NCI-H526 treated with DMSO at 0.1 percent for 48 hours (cell line): ENCODE measurements at regions not wholly inside any gene's neighbourhood (a gene's known extent, or its start where the extent isn't known, plus 50 kb on each side); places are given as distances from the start of the nearest gene placed in this dataset.

Experiments used
- DNase-seq: peaks from one replicate; lab custom pipeline; 2025; lab: John Stamatoyannopoulos, UW

GRCh38 chr15:35657679-35658311 is 111.8 kb upstream of the DPH6 start:
- DNase-seq = no peak

- DNase-seq = no peak
Measured at GRCh38 chr15:35663956-35664355, 118.0 kb upstream of the DPH6 start.

- DNase-seq = no peak
Measured at GRCh38 chr15:35665896-35666536, 120.1 kb upstream of the DPH6 start.

- no peak for DNase-seq
Measured at GRCh38 chr15:35667908-35668307, 121.9 kb upstream of the DPH6 start.

- DNase-seq = no peak
Measured at GRCh38 chr15:35669021-35669420, 123.1 kb upstream of the DPH6 start.

DNA sequence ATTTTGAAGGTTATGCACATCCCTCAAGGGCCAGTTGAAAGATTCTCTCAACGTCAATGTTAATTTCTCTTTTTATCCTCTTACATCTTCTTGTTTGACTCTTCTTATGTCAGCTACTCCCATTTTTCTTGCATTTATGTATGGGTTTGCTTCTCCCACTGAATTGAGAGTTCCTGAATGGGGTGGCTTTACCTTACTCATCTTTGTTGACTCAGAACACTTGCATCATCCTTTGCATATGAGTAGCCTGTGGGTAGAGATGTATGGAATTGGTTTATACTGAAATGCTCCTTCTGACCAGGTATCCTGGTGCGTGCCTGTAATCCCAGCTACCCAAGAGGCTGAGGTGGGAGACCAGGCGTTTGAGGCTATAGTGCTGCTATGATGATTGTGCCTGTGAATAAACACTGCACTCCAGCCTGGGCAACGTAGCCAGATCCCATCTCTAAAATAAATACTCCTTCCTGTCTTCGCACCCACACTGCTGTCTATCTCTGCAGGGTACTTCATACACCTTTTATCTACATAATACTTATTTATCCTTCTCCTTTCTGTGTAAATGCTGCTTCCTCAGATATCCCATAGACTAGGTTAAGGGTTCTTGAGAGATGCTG is 123.6 kb upstream of the DPH6 start:
- DNase-seq = no peak

- no peak for DNase-seq
Measured at GRCh38 chr15:35671197-35671596, 125.2 kb upstream of the DPH6 start.

DNA sequence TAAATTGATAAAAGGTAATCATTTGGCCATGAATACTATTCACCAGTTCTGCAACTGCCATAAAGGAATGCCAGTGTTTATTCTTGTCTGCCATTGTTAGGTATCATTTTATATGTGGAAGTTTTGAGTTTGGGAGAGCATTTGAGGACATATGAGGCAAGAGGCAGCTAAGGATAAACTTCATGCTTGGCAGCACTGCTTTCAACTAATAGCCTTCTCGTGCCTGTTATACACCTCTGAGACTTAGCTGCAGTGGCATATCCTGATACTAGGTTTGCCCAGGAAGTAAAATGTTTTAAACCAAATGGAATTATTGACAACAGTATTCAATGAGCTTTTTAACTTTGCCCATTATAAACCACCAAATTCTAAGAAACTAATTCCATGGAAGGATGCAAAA is 126.0 kb upstream of the DPH6 start:
- no peak for DNase-seq

GRCh38 chr15:35673093-35673684 is 127.2 kb upstream of the DPH6 start:
- DNase-seq = no peak

DNA sequence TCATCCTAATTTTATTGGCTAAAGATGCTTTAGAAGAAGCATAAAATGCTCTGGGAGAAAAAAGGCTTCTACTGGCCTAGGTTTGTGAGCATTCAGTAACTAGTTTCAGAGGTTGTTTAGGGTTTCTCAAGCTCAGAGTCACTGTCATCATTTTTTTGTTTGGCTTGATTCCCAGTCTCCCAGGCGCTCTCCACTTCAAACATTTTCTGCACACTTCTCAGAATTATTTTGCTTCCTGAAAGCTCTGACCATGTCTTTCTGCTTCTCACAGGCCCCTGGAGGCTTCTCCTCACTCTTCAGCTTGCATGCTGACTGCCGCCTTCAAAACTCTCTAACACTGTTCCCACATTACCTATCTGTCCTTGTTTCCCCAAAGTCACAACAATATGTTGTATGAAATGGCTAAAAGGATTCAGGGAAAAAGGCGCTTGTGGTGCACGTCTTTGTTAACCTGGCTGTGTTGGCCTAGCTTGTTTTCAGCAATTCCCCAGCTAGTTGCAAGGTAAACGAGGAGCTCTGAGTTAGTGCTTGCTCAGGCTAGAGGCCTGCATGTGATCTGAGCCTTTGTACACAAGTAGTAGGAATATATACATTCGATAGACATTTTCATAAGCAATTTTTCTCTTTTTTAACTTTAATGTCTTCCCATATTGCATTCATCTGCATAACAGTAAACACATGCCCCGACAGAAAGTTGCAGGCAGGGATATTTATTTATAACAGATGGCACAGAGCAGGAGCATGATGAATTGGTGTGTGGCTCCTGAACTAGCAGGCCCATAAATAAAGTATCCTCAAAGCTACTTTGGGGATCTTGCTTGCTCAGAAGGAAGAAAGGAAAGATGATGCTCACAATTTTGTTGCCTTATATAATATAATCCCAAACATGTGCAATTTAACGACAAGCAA is 129.2 kb upstream of the DPH6 start:
- DNase-seq = no peak

GRCh38 chr15:35678774-35679173 is 132.8 kb upstream of the DPH6 start:
- no peak for DNase-seq

DNA sequence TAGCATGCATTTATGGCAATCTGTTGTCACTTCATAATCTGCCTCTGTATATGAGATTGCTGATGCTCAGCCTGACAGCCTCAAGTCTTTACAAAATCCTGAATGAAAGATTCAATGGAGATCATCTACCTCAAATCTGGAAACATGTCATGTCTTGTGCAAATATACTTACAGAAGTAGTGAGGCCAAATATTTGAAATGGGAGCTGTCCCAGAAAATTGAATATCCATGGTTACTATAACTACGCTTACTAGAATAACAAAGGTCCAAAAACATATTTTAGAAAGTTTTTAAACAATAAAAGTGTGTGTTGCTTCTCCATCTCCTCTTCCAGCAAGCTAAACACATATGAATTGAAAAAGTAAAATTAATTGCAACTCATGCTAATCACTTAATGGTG is 133.2 kb upstream of the DPH6 start:
- no peak for DNase-seq

DNA sequence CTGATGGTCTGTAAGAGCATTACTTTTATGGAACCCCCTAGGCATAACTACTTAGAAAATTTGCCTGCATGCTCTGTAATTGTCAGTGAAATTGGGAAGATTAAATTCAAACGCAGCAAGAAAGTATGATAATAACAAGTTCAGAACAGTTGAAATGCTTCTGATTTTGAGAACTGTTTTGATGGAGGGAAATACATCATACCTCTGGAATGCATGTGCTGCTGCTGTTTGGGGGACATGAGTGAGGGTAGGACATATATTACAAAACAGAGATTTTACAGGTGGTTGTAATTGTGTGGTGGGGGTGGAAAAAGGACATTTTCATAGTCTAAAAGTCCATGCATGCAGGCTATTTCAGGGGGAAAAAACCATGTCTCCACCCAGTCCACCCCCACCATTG is 135.0 kb upstream of the DPH6 start:
- no peak for DNase-seq

DNA sequence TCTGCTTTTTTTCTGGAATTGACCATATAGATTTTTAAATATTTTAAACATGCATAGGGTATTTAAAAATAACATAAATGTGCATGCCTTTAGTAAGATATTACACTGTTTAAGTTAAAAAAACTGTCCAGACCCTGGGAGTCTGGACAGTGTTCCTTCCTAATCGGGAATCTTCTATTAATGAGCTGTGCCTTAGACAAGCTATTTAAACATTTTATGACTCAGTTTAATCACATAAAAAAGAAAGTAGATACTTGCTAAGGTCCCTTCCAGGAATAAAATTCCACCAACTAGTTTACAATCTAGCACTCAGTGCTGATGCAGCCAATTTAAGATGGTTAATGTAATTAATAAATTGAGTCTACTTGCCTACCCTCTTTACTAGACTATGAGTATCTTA is 140.4 kb upstream of the DPH6 start:
- no peak for DNase-seq

GRCh38 chr15:35689266-35689665 is 143.3 kb upstream of the DPH6 start:
- DNase-seq = no peak

DNA sequence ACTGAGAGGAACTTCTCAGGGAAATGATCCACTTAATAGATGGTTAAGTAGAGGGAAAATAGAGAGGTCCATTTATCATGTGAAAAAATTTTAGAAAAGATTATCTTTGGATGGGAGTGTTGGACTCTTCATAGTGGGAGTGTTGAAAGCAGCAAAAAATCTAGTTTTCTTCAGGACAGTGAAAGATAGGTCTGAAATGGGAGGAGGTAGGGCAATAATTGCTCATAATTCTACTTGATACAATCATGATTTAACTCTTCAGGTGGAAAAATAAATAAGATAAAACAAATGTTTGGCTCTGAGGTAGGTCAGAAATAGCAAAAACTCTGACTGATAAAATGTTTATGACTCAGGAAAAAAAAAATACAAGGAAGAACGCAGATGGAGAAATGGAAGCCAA is 144.1 kb upstream of the DPH6 start:
- no peak for DNase-seq

GRCh38 chr15:35690698-35691116 is 144.7 kb upstream of the DPH6 start:
- DNase-seq = no peak

GRCh38 chr15:35691173-35691761 is 145.3 kb upstream of the DPH6 start:
- no peak for DNase-seq

GRCh38 chr15:35691891-35692867 is 146.2 kb upstream of the DPH6 start:
- DNase-seq = no peak

GRCh38 chr15:35693286-35693685 is 147.3 kb upstream of the DPH6 start:
- no peak for DNase-seq

- no peak for DNase-seq
Measured at GRCh38 chr15:35693886-35694285, 147.9 kb upstream of the DPH6 start.
